Tibial nerve (tissue), 4 donors: ENCODE measurements at regions not wholly inside any gene's neighbourhood (a gene's known extent, or its start where the extent isn't known, plus 50 kb on each side); places are given as distances from the start of the nearest gene placed in this dataset.

Experiments used
- DNase-seq, 2 donors: peaks; one replicate each; pipeline ENCODE4 v3.0.0-alpha.2; 2019; ENCODE audit warnings: low spot score in 2 of 2
- H3K27ac ChIP-seq, 4 donors: fragments of 200-600 bp; sonication (generic) in 3 of 4; one replicate each; pipeline ENCODE4 v1.5.1; 2017 to 2019; ENCODE audit warnings: mild to moderate bottlenecking in 1 of 4
- H3K27me3 ChIP-seq, 2 donors: fragments of 200-600 bp; sonication (generic) in 1 of 2; one replicate each; pipeline versions ENCODE4 v1.5.1 to v1.6.0; 2017 to 2019
- H3K36me3 ChIP-seq, 3 donors: fragments of 200-600 bp; sonication (generic); one replicate each; pipeline ENCODE4 v1.5.1; 2018 to 2019
- H3K4me1 ChIP-seq, 4 donors: fragments of 200-600 bp; sonication (generic) in 3 of 4; one replicate each; pipeline ENCODE4 v1.5.1; 2017 to 2019
- H3K4me3 ChIP-seq, 4 donors: fragments of 200-600 bp; sonication (generic) in 3 of 4; one replicate each; pipeline ENCODE4 v1.5.1; 2017 to 2019; ENCODE audit warnings: mild to moderate bottlenecking in 1 of 4, moderate library complexity in 1 of 4
- H3K9me3 ChIP-seq, 4 donors: fragments of 200-600 bp; sonication (generic) in 3 of 4; one replicate each; pipeline ENCODE4 v1.5.1; 2017 to 2019
- CTCF ChIP-seq, 5 experiments: fragments of 200-600 bp in 3 of 5; fragments of 450-650 bp in 2 of 5; sonication (generic) in 3 of 5; IDR thresholded peaks; one replicate each; pipeline ENCODE4 v1.5.1; 2016 to 2019; ENCODE audit warnings: antibody characterized with exemption in 5 of 5, mild to moderate bottlenecking in 3 of 5, moderate library complexity in 2 of 5
- EP300 ChIP-seq, 2 donors: sonication (generic); formaldehyde crosslinking; IDR thresholded peaks; one replicate each; pipeline ENCODE4 v1.6.1; 2017; ENCODE audit warnings: antibody characterized with exemption in 2 of 2, mild to moderate bottlenecking in 1 of 2
- POLR2A ChIP-seq, 2 donors: fragments of 450-650 bp; IDR thresholded peaks; one replicate each; pipeline ENCODE4 v1.6.1; 2017; ENCODE audit warnings: antibody characterized with exemption in 2 of 2, mild to moderate bottlenecking in 2 of 2, moderate library complexity in 2 of 2
- WGBS, 2 donors: methylation state at CpG; one replicate each; pipeline ENCODE4 v1.1.5; 2018; 5-methylcytosine and 5-hydroxymethylcytosine counted together

- H3K36me3 ChIP-seq, result no peaks in the 10 kb centered on the region
- no peak overlapping the region for H3K27ac ChIP-seq
- no peaks in the 10 kb centered on the region for H3K4me1 ChIP-seq
- WGBS, 2 donors, result 82 to 87% methylated on average over 6 of the region's 6 CpGs
- DNase-seq, result no peak
- no peaks in the 10 kb centered on the region for H3K27me3 ChIP-seq
- H3K9me3 ChIP-seq, result peaks cover 0 to 13% (median 1%) of the 10 kb centered on the region in 4 donors
- no peak for TF ChIP-seq EP300 (IDR thresholded peaks at IDR 0.05)
- TF ChIP-seq POLR2A (IDR thresholded peaks at IDR 0.05), result no peak
- no peak for TF ChIP-seq CTCF (IDR thresholded peaks at IDR 0.05)
- no peak overlapping the region for H3K4me3 ChIP-seq
Measured at GRCh38 chr7:52826515-52827265, 208.7 kb upstream of the POM121L12 start.

GRCh38 chr7:52825611-52826010, 209.8 kb upstream of the POM121L12 start:
- H3K4me1 ChIP-seq, result no peaks in the 10 kb centered on the region
- WGBS, 2 donors, result 56 to 64% methylated on average over 3 of the region's 3 CpGs
- no peak for DNase-seq
- TF ChIP-seq CTCF (IDR thresholded peaks at IDR 0.05), result no peak
- no peak for TF ChIP-seq EP300 (IDR thresholded peaks at IDR 0.05)
- TF ChIP-seq POLR2A (IDR thresholded peaks at IDR 0.05), result no peak
- no peak overlapping the region for H3K4me3 ChIP-seq
- no peak overlapping the region for H3K27ac ChIP-seq
- H3K36me3 ChIP-seq, result no peaks in the 10 kb centered on the region
- peaks cover 0 to 20% (median 2%) of the 10 kb centered on the region in 4 donors for H3K9me3 ChIP-seq
- no peaks in the 10 kb centered on the region for H3K27me3 ChIP-seq

GRCh38 chr7:52811537-52811936, 223.9 kb upstream of the POM121L12 start:
- DNase-seq, result no peak
- no peaks in the 10 kb centered on the region for H3K36me3 ChIP-seq
- peaks cover 0 to 5% (median 0%) of the 10 kb centered on the region in 4 donors for H3K9me3 ChIP-seq
- H3K4me3 ChIP-seq, result no peak overlapping the region
- H3K27ac ChIP-seq, result no peak overlapping the region
- WGBS, 2 donors, result 90 to 97% methylated on average over 1 of the region's 1 CpG
- TF ChIP-seq CTCF (IDR thresholded peaks at IDR 0.05), result no peak
- no peak for TF ChIP-seq EP300 (IDR thresholded peaks at IDR 0.05)
- no peak for TF ChIP-seq POLR2A (IDR thresholded peaks at IDR 0.05)
- no peaks in the 10 kb centered on the region for H3K4me1 ChIP-seq
- H3K27me3 ChIP-seq, result no peaks in the 10 kb centered on the region

- H3K4me3 ChIP-seq, result no peak overlapping the region
- no peak for TF ChIP-seq CTCF (IDR thresholded peaks at IDR 0.05)
- TF ChIP-seq POLR2A (IDR thresholded peaks at IDR 0.05), result no peak
- no peak for TF ChIP-seq EP300 (IDR thresholded peaks at IDR 0.05)
- H3K27ac ChIP-seq, result no peak overlapping the region
- H3K9me3 ChIP-seq, result peaks cover 0 to 5% (median 0%) of the 10 kb centered on the region in 4 donors
- H3K27me3 ChIP-seq, result no peaks in the 10 kb centered on the region
- DNase-seq, result no peak
- no peaks in the 10 kb centered on the region for H3K36me3 ChIP-seq
- H3K4me1 ChIP-seq, result no peaks in the 10 kb centered on the region
- 88 to 89% methylated on average over 9 of the region's 9 CpGs for WGBS, 2 donors
Measured at GRCh38 chr7:52799817-52800216, 235.6 kb upstream of the POM121L12 start.

- 71 to 74% methylated on average over 4 of the region's 4 CpGs for WGBS, 2 donors
Measured at GRCh38 chr7:52797801-52798200, 237.6 kb upstream of the POM121L12 start.

More at GRCh38 chr7:52797801-52798200, 237.6 kb upstream of the POM121L12 start:
- TF ChIP-seq CTCF (IDR thresholded peaks at IDR 0.05), result no peak
- no peak for TF ChIP-seq POLR2A (IDR thresholded peaks at IDR 0.05)
- TF ChIP-seq EP300 (IDR thresholded peaks at IDR 0.05), result no peak
- H3K27ac ChIP-seq, result no peak overlapping the region
- no peaks in the 10 kb centered on the region for H3K4me1 ChIP-seq
- no peaks in the 10 kb centered on the region for H3K36me3 ChIP-seq
- H3K9me3 ChIP-seq, result peaks cover 0 to 5% (median 0%) of the 10 kb centered on the region in 4 donors
- H3K27me3 ChIP-seq, result no peaks in the 10 kb centered on the region
- DNase-seq, result no peak
- H3K4me3 ChIP-seq, result no peak overlapping the region
